HepG2 (cell line): ENCODE measurements at regions not wholly inside any gene's neighbourhood (a gene's known extent, or its start where the extent isn't known, plus 50 kb on each side); places are given as distances from the start of the nearest gene placed in this dataset.

Experiments used
- ATAC-seq: fragments of 200-7000 bp; cut with Tn5 transposase; 3 replicates; pipeline ENCODE4 v1.9.1; 2020; ENCODE audit warnings: mild to moderate bottlenecking, moderate library complexity
- BruUV-seq: library from RNA; stranded (reverse); fragments of 400-500 nt; replicated peaks from 2 replicates; lab custom pipeline; 2021; lab: Mats Ljungman, UMichigan
- CTCF ChIA-PET: fragments of 300-600 bp; formaldehyde crosslinking; extraction: SDS; loops from one replicate; lab custom pipeline; 2021; ENCODE audit warnings: low total read pairs, inconsistent platforms, low intra/inter-chr PET ratio; lab: Yijun Ruan, JAX
- POLR2A ChIA-PET: fragments of 350-600 bp; sonication (Branson Sonifier 250); formaldehyde crosslinking; loops from one replicate; lab custom pipeline; 2020; ENCODE audit warnings: antibody characterized with exemption, inconsistent platforms; lab: Yijun Ruan, JAX
- DNase-seq: peaks from one replicate; pipeline ENCODE4 v3.0.0-alpha.2; 2015; ENCODE audit warnings: low spot score
- FAIRE-seq: peaks from 3 replicates; lab custom pipeline; 2011; peaks lifted over from hg19 to GRCh38; lab: Jason Lieb, UNC
- H2AFZ ChIP-seq: one replicate; pipeline ENCODE4 v1.6.1; 2011; ENCODE audit warnings: low read length, inconsistent platforms
- H3K27ac ChIP-seq: fragments of 300-600 bp; 3 replicates; pipeline ENCODE4 v1.8.0; 2011; ENCODE audit warnings: mixed run types, mild to moderate bottlenecking, mixed read lengths, low read length, inconsistent platforms; ENCODE audit not compliant: insufficient read depth; ENCODE audit errors: extremely low read length
- H3K27me3 ChIP-seq, 2 experiments: fragments of 200-600 bp in 1 of 2; 2 replicates in 1 of 2; 3 replicates in 1 of 2; pipeline versions ENCODE4 v1.6.0 to v1.8.0; 2011; ENCODE audit warnings: low read length in 2 of 2, mild to moderate bottlenecking in 2 of 2, moderate library complexity in 2 of 2, inconsistent platforms in 1 of 2; ENCODE audit not compliant: insufficient read depth in 2 of 2, control insufficient read depth in 1 of 2
- H3K36me3 ChIP-seq, 2 experiments: fragments of 200-600 bp in 1 of 2; replicated peaks in 1 of 2; 2 replicates in 1 of 2; 3 replicates in 1 of 2; pipeline versions ENCODE4 v1.5.1 to v1.8.0; 2011; ENCODE audit warnings: low read length in 2 of 2, inconsistent platforms in 1 of 2; ENCODE audit not compliant: insufficient read depth in 2 of 2, control insufficient read depth in 1 of 2
- H3K4me1 ChIP-seq: 2 replicates; pipeline ENCODE4 v1.5.1; 2012; ENCODE audit warnings: low read length, inconsistent platforms; ENCODE audit not compliant: insufficient read depth
- H3K4me2 ChIP-seq: 2 replicates; pipeline ENCODE4 v1.6.0; 2011; ENCODE audit warnings: low read depth, low read length, inconsistent platforms
- H3K4me3 ChIP-seq, 3 experiments: fragments of 200-600 bp in 1 of 3; sonication (generic), shearing (Covaris generic) in 1 of 3; replicated peaks in 1 of 3; 2 replicates each; pipeline ENCODE4 v1.5.1; 2011 to 2016; ENCODE audit warnings: low read length in 3 of 3, inconsistent platforms in 2 of 3, low read depth in 2 of 3, mild to moderate bottlenecking in 2 of 3, control low read depth in 1 of 3, mixed read lengths in 1 of 3; ENCODE audit not compliant: insufficient read depth in 1 of 3
- H3K79me2 ChIP-seq: one replicate; pipeline ENCODE4 v1.6.1; 2011; ENCODE audit warnings: low read length, inconsistent platforms; ENCODE audit not compliant: insufficient read depth
- H3K9ac ChIP-seq: 2 replicates; pipeline ENCODE4 v1.6.0; 2011; ENCODE audit warnings: mild to moderate bottlenecking, low read depth, low read length, inconsistent platforms; ENCODE audit not compliant: insufficient read depth
- H3K9me3 ChIP-seq: 2 replicates; pipeline ENCODE4 v1.5.1; 2012; ENCODE audit warnings: mild to moderate bottlenecking, low read length
- H4K20me1 ChIP-seq: 2 replicates; pipeline ENCODE4 v1.6.0; 2011; ENCODE audit warnings: inconsistent platforms, mild to moderate bottlenecking, low read length, moderate library complexity; ENCODE audit not compliant: insufficient read depth
- CBX5 ChIP-seq: sonication (generic); formaldehyde crosslinking; IDR thresholded peaks from 2 replicates; pipeline ENCODE4 v1.4.0; 2020; ENCODE audit warnings: missing genetic modification reagents, borderline replicate concordance
- CENPX ChIP-seq: sonication (generic); formaldehyde crosslinking; IDR thresholded peaks from 2 replicates; pipeline ENCODE4 v1.9.0; 2021; ENCODE audit warnings: mild to moderate bottlenecking, missing genetic modification reagents, moderate library complexity
- HNRNPUL1 ChIP-seq: fragments of 200-400 bp; formaldehyde crosslinking; IDR thresholded peaks from 2 replicates; pipeline ENCODE4 v1.6.1; 2017; ENCODE audit warnings: low read depth, mild to moderate bottlenecking, low read length, moderate library complexity
- MBNL3 ChIP-seq: fragments of 250-450 bp; sonication (Bioruptor Pico); conservative IDR thresholded peaks from 2 replicates; pipeline ENCODE4 v1.8.0; 2022; ENCODE audit warnings: mild to moderate bottlenecking, inconsistent platforms
- NFKBIZ ChIP-seq: IDR thresholded peaks from 2 replicates; pipeline ENCODE4 v1.6.1; 2018; ENCODE audit warnings: missing genetic modification reagents, missing compliant biosample characterization
- NR1H2 ChIP-seq: sonication (generic); formaldehyde crosslinking; IDR thresholded peaks from 2 replicates; pipeline ENCODE4 v1.8.1; 2022; ENCODE audit warnings: low read depth, missing genetic modification reagents, borderline replicate concordance
- NR2F2 ChIP-seq: IDR thresholded peaks from 2 replicates; pipeline ENCODE4 v1.6.1; 2012; ENCODE audit warnings: low read depth, inconsistent platforms, borderline replicate concordance
- RORA ChIP-seq: sonication (generic); formaldehyde crosslinking; IDR thresholded peaks from 2 replicates; pipeline ENCODE4 v1.5.0; 2020; ENCODE audit warnings: mild to moderate bottlenecking, missing genetic modification reagents, moderate library complexity
- SMAD1 ChIP-seq: sonication (generic); formaldehyde crosslinking; IDR thresholded peaks from 2 replicates; pipeline ENCODE4 v1.4.0; 2020; ENCODE audit warnings: missing genetic modification reagents, low read depth, mild to moderate bottlenecking, borderline replicate concordance
- SNAPC2 ChIP-seq: sonication (generic); formaldehyde crosslinking; IDR thresholded peaks from 2 replicates; pipeline ENCODE4 v1.8.1; 2022; ENCODE audit warnings: mild to moderate bottlenecking, missing genetic modification reagents
- SOX13 ChIP-seq, 3 experiments: fragments of 450-650 bp in 1 of 3; sonication (generic) in 1 of 3; formaldehyde crosslinking in 1 of 3; IDR thresholded peaks in 2 of 3; conservative IDR thresholded peaks in 1 of 3; 2 replicates each; pipeline versions ENCODE4 v1.5.0 to v1.6.1; 2016 to 2020; ENCODE audit warnings: antibody characterized with exemption in 1 of 3, mild to moderate bottlenecking in 1 of 3, missing compliant biosample characterization in 1 of 3, missing genetic modification reagents in 1 of 3, moderate library complexity in 1 of 3
- ZFP62 ChIP-seq: sonication (generic); formaldehyde crosslinking; IDR thresholded peaks from 2 replicates; pipeline ENCODE4 v1.4.0; 2020; ENCODE audit warnings: missing genetic modification reagents
- ZNF180 ChIP-seq: sonication (generic); formaldehyde crosslinking; IDR thresholded peaks from 2 replicates; pipeline ENCODE4 v1.4.0; 2020; ENCODE audit warnings: low read depth, missing genetic modification reagents, borderline replicate concordance
- ZNF383 ChIP-seq: sonication (generic); formaldehyde crosslinking; IDR thresholded peaks from 2 replicates; pipeline ENCODE4 v1.4.0; 2020; ENCODE audit warnings: missing genetic modification reagents, mild to moderate bottlenecking, borderline replicate concordance
- ZNF746 ChIP-seq: sonication (generic); formaldehyde crosslinking; IDR thresholded peaks from 2 replicates; pipeline ENCODE4 v1.8.0; 2022; ENCODE audit warnings: mild to moderate bottlenecking, missing genetic modification reagents
- ZNF749 ChIP-seq: sonication (generic); formaldehyde crosslinking; IDR thresholded peaks from 2 replicates; pipeline ENCODE4 v1.8.0; 2022; ENCODE audit warnings: mild to moderate bottlenecking, missing genetic modification reagents, moderate library complexity, borderline replicate concordance
- ZNF775 ChIP-seq: sonication (generic); formaldehyde crosslinking; IDR thresholded peaks from 2 replicates; pipeline ENCODE4 v1.4.0; 2020; ENCODE audit warnings: missing genetic modification reagents, mild to moderate bottlenecking, moderate library complexity, borderline replicate concordance
- ZNF788 ChIP-seq: sonication (generic); formaldehyde crosslinking; IDR thresholded peaks from 2 replicates; pipeline ENCODE4 v1.5.0; 2020; ENCODE audit warnings: mild to moderate bottlenecking, missing genetic modification reagents, borderline replicate concordance
- WGBS: methylation state at CpG from one replicate; pipeline ENCODE4 v1.1.6; 2017; ENCODE audit warnings: low lambda C conversion rate; 5-methylcytosine and 5-hydroxymethylcytosine counted together
- in situ Hi-C: cut with HindIII; loops from 2 replicates; pipeline ENCODE4 v1.10.0; 2017; ENCODE audit warnings: low pct_unique_long_range_greater_than_20kb; ENCODE audit not compliant: extremely low pct_ligation_motif_present
- intact Hi-C: fragments of 100-400 bp; cut with micrococcal nuclease; formaldehyde crosslinking; loops from one replicate; pipeline ENCODE4 v1.10.0; 2022; ENCODE audit not compliant: unreplicated experiment
- TF ChIP-seq, protein P1 (sequence below): IDR thresholded peaks from 2 replicates; pipeline ENCODE4 v1.6.1; 2016; ENCODE audit warnings: low read depth, missing genetic modification reagents, missing compliant biosample characterization

DNA sequence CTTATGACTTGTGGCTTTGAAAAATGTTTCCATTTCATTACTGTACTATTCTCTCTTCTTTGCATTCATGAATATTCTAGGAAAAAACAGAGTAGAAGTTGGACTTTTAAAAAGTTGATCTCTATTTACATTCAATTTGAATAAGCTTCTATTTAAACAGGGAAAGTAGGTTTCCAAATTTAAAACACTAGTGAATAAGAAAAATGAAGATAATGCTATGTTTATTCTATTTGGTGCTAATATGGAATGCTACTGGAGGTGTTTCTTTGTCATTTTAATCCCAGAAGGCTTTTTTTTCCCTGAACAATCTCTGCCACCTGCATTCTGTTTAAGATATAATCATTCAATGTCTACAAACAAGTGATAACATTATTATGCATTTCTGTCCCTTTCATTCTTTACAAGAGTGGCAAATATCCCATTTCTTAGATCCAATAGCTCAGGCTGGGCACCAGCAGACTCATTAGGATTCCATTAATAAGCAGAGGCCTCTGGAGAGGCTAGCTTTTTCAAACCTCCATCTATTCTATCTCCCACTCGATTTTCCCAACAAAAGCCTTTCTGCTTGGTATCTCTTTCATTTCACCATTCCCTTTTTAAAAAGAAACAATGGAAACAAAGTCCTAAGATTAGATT is 1001.6 kb upstream of the CDH8 start:
- H3K4me1 ChIP-seq = no peaks in the 10 kb centered on the region
- intact Hi-C loops (no loop called here), in situ Hi-C loops (no loop called here)
- BruUV-seq = no TSS peak
- no peak overlapping the region for H3K4me3 ChIP-seq
- no peak overlapping the region for H3K9ac ChIP-seq
- no peak for DNase-seq
- no peaks in the 10 kb centered on the region for H4K20me1 ChIP-seq
- H3K36me3 ChIP-seq = no peaks in the 10 kb centered on the region
- WGBS = 0% methylated on average over 1 of the region's 1 CpG
- CTCF ChIA-PET = no interaction called here
- no peak for ATAC-seq
- no peak overlapping the region for H3K4me2 ChIP-seq
- H3K27me3 ChIP-seq = no peaks in the 10 kb centered on the region
- no peaks in the 10 kb centered on the region for H3K79me2 ChIP-seq
- POLR2A ChIA-PET = no interaction called here
- TF ChIP-seq ZNF746 (CRISPR knock-in tag) = no peak
- TF ChIP-seq MBNL3 (CRISPR knock-in tag) = no peak
- TF ChIP-seq ZNF180 (CRISPR knock-in tag) = no peak
- no peak for TF ChIP-seq ZFP62 (CRISPR knock-in tag)
- TF ChIP-seq NR2F2 = no peak
- TF ChIP-seq ZNF383 (CRISPR knock-in tag) = no peak
- no peak for TF ChIP-seq ZNF749 (CRISPR knock-in tag)
- TF ChIP-seq ZNF775 (CRISPR knock-in tag) = no peak
- TF ChIP-seq HNRNPUL1 = no peak
- TF ChIP-seq SOX13 (IDR thresholded peaks at IDR 0.05) = no peak
- no peak for TF ChIP-seq SOX13 (CRISPR knock-in tag; conservative IDR thresholded peaks at IDR 0.05 in 1 of 2, IDR thresholded peaks at IDR 0.05 in 1 of 2)
- TF ChIP-seq SMAD1 (CRISPR knock-in tag) = no peak
- TF ChIP-seq, protein P1, sequence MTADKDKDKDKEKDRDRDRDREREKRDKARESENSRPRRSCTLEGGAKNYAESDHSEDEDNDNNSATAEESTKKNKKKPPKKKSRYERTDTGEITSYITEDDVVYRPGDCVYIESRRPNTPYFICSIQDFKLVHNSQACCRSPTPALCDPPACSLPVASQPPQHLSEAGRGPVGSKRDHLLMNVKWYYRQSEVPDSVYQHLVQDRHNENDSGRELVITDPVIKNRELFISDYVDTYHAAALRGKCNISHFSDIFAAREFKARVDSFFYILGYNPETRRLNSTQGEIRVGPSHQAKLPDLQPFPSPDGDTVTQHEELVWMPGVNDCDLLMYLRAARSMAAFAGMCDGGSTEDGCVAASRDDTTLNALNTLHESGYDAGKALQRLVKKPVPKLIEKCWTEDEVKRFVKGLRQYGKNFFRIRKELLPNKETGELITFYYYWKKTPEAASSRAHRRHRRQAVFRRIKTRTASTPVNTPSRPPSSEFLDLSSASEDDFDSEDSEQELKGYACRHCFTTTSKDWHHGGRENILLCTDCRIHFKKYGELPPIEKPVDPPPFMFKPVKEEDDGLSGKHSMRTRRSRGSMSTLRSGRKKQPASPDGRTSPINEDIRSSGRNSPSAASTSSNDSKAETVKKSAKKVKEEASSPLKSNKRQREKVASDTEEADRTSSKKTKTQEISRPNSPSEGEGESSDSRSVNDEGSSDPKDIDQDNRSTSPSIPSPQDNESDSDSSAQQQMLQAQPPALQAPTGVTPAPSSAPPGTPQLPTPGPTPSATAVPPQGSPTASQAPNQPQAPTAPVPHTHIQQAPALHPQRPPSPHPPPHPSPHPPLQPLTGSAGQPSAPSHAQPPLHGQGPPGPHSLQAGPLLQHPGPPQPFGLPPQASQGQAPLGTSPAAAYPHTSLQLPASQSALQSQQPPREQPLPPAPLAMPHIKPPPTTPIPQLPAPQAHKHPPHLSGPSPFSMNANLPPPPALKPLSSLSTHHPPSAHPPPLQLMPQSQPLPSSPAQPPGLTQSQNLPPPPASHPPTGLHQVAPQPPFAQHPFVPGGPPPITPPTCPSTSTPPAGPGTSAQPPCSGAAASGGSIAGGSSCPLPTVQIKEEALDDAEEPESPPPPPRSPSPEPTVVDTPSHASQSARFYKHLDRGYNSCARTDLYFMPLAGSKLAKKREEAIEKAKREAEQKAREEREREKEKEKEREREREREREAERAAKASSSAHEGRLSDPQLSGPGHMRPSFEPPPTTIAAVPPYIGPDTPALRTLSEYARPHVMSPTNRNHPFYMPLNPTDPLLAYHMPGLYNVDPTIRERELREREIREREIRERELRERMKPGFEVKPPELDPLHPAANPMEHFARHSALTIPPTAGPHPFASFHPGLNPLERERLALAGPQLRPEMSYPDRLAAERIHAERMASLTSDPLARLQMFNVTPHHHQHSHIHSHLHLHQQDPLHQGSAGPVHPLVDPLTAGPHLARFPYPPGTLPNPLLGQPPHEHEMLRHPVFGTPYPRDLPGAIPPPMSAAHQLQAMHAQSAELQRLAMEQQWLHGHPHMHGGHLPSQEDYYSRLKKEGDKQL (CRISPR knock-in tag) = no peak
- no peak for TF ChIP-seq NR1H2 (CRISPR knock-in tag)
- TF ChIP-seq SNAPC2 (CRISPR knock-in tag) = no peak
- no peak for TF ChIP-seq RORA (CRISPR knock-in tag)
- TF ChIP-seq ZNF788 (CRISPR knock-in tag) = no peak
- TF ChIP-seq CENPX (CRISPR knock-in tag) = no peak
- TF ChIP-seq NFKBIZ (CRISPR knock-in tag) = no peak
- no peak for TF ChIP-seq CBX5 (CRISPR knock-in tag)
- H3K9me3 ChIP-seq = peaks cover 88% of the 10 kb centered on the region
- no peak overlapping the region for H2AFZ ChIP-seq
- H3K27ac ChIP-seq = no peak overlapping the region
- no peak for FAIRE-seq
